ENCODE measurements at regions not wholly inside any gene's neighbourhood (a gene's known extent, or its start where the extent isn't known, plus 50 kb on each side); places are given as distances from the start of the nearest gene placed in this dataset.

DNA sequence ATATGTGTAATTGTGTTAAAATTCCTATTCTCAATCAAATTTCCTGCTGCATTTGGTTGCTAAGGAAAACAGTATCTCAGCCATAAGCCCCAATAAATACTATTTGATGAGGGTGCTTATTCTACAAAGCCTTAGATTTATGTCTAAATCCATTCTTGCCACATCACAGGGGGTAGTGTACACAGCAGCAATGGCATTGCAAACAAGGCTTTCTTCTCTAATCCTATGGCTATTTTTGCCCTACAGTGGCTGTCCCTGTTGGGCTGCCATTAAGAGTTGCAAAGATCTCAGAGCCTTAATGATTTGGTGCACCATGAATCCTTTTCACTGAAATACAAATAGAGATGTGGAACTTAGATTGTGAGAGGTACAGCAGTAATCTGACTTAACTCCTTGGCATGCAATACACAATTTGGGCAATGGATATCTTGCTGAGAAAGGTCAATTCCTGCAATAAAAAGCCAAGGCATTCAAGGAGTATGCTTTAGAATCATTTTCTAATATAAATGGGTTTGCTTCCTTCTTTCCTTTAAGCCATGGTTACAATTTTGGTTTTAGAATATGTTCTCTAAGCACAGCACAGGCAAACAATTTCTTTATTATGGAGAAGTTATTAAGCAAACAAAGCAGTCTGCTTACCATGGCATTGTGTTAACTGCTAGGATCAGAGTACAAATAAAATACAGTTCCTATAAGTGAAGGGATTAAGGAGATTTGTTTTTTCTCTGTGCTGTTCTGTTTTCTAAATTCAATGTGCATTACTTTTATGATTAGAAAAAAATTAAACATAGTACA, 69.8 kb upstream of the CD302 start:
- DNase-seq (no peak), ATAC-seq (no peak)
- Histone ChIP-seq H3K9me3 (no peaks in the 10 kb centered on the region), H3K27me3 (ENCODE audit: low read depth) (no peaks in the 10 kb centered on the region), H3K4me1 (no peaks in the 10 kb centered on the region), H3K36me3 (no peaks in the 10 kb centered on the region), H3K27ac (no peak overlapping the region), H3K4me3 (no peak overlapping the region)
- intact Hi-C loops (cut with DNase I) = no loop called here
- TF ChIP-seq, protein P1, sequence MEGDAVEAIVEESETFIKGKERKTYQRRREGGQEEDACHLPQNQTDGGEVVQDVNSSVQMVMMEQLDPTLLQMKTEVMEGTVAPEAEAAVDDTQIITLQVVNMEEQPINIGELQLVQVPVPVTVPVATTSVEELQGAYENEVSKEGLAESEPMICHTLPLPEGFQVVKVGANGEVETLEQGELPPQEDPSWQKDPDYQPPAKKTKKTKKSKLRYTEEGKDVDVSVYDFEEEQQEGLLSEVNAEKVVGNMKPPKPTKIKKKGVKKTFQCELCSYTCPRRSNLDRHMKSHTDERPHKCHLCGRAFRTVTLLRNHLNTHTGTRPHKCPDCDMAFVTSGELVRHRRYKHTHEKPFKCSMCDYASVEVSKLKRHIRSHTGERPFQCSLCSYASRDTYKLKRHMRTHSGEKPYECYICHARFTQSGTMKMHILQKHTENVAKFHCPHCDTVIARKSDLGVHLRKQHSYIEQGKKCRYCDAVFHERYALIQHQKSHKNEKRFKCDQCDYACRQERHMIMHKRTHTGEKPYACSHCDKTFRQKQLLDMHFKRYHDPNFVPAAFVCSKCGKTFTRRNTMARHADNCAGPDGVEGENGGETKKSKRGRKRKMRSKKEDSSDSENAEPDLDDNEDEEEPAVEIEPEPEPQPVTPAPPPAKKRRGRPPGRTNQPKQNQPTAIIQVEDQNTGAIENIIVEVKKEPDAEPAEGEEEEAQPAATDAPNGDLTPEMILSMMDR (IDR thresholded peaks at IDR 0.05) = no peak

DNA sequence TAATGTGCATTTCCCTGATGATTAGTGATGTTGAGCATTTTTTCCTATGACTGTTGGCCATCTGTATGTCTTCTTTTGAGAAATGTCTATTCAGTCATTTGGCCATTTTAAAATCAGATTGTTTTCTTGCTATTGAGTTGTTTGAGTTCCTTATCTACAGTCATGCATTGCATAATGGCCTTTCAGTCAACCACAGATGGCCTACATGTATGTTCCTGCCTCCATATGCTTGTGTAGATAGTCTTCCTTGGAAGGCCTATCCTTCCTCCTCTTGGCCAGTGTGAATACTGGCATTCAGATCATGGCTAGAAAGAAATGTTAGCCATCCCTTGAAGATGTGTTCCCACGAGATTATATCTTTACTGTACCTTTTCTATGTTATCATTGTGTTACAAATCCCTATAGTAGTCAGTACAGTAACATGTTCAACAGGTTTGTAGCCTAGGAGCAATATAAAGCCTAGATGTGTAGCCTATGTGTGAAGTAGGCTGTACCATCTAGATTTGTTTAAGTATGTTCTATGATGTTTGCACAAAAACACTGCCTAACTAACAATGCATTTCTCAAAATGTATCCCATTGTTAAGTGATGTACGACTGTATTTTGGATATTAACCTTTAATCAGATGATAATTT, 65.6 kb upstream of the CD302 start:
- DNase-seq (no peak), ATAC-seq (no peak)
- H3K4me1 ChIP-seq = no peaks in the 10 kb centered on the region
- H3K4me3 ChIP-seq = no peak overlapping the region
- no peak overlapping the region for H3K27ac ChIP-seq
- H3K36me3 ChIP-seq = no peaks in the 10 kb centered on the region
- intact Hi-C loops (cut with DNase I) = no loop called here
- TF ChIP-seq, protein P1 (IDR thresholded peaks at IDR 0.05) = no peak
- H3K9me3 ChIP-seq = no peaks in the 10 kb centered on the region
- H3K27me3 ChIP-seq (ENCODE audit: low read depth) = no peaks in the 10 kb centered on the region

DNA sequence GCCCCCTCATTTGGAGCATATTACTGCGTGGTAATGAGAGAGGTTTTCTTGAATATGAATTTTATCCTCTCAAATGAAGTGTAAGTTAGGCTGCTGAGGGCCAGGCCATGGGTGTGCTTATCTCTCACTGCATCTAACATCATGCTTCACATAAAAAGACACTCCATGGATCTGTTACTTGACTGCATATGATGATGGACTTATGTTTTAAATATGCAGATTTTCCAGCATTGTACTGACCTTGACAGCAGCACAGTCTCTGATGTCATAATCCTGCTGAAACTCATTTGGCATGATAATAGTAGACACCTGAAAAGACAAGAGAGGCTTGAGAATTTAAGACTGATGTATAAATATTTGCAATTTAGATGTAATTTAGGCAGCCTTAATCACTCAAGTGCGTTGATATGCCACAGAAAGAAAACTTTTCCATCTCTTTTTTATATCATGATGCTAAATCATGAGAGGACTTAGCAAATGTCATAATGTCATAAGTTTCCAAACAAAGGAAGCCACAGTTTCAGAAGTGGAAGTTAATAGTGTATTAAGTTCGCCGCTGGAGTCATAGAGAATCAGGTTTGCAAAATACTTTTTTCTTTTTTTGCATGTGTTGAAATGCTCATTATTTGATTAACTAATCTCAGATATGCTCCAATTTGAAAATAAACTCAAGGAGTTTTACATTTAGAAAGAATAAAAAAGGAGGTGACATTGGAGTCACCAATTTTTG, 62.7 kb upstream of the CD302 start:
- no peaks in the 10 kb centered on the region for H3K36me3 ChIP-seq
- TF ChIP-seq, protein P1 (IDR thresholded peaks at IDR 0.05) = no peak
- no peak overlapping the region for H3K4me3 ChIP-seq
- no peaks in the 10 kb centered on the region for H3K27me3 ChIP-seq (ENCODE audit: low read depth)
- DNase-seq (no peak), ATAC-seq (no peak)
- no peak overlapping the region for H3K27ac ChIP-seq
- no peaks in the 10 kb centered on the region for H3K9me3 ChIP-seq
- intact Hi-C loops (cut with DNase I) = no loop called here
- no peaks in the 10 kb centered on the region for H3K4me1 ChIP-seq

DNA sequence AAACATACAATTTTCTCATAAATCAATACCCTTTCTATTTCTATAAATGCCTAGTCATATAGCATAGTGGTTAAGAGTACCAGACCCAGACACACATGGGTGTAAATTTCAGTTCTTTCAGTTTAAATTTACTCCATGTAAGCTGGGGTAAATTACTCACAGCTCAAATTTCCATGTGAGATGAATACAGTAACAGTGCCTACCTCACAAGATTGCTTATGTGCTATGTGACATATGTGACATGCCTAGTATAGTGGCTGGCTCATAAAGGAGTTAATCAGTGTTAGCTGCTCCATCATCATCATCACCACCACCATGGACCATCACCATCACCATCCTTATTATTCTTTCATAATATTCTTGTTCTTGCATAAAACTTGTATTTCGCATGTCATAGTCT, 61.6 kb upstream of the CD302 start:
- no peak for DNase-seq

DNA sequence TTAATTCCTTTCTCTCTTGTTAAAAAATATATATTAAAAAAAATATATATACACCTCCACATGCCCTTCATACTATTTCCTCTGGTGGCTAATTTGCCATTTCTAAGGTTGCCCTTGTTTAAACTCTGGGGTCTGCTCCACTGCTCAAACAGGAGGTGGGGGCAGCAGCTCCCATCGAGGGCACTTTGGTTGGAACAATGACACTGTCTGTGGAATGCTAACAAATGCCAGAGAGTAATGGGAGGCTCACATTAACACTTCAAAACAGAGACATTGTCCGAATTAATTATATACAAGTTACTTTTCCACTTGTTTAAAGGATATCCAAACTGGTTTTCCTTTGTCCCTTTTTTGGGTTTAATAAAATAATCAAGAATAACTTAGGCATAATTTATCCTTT, 58.8 kb upstream of the CD302 start:
- Histone ChIP-seq H3K4me1 (no peaks in the 10 kb centered on the region), H3K9me3 (no peaks in the 10 kb centered on the region), H3K27ac (no peak overlapping the region), H3K4me3 (no peak overlapping the region), H3K36me3 (peaks cover 3% of the 10 kb centered on the region), H3K27me3 (ENCODE audit: low read depth) (no peaks in the 10 kb centered on the region)
- TF ChIP-seq, protein P1 (IDR thresholded peaks at IDR 0.05) = no peak
- intact Hi-C loops (cut with DNase I) = no loop called here
- ATAC-seq (no peak), DNase-seq (no peak)

More for the DNA sequence above, 61.6 kb upstream of the CD302 start:
- Histone ChIP-seq H3K36me3 (no peaks in the 10 kb centered on the region), H3K27ac (no peak overlapping the region), H3K9me3 (no peaks in the 10 kb centered on the region), H3K27me3 (ENCODE audit: low read depth) (no peaks in the 10 kb centered on the region), H3K4me3 (no peak overlapping the region), H3K4me1 (no peaks in the 10 kb centered on the region)
- intact Hi-C loops (cut with DNase I) = no loop called here
- TF ChIP-seq, protein P1 (IDR thresholded peaks at IDR 0.05) = no peak
- ATAC-seq = no peak
